GOT3 (cell line): ENCODE measurements at regions not wholly inside any gene's neighbourhood (a gene's known extent, or its start where the extent isn't known, plus 50 kb on each side); places are given as distances from the start of the nearest gene placed in this dataset.
"Not testable (repeated sequence)": the region's sequence is repeated elsewhere in the genome, so short reads cannot be mapped to it uniquely, and the experiment has no call there.

Experiments
- DNase-seq: peaks from one replicate; lab custom pipeline; 2025; ENCODE audit warnings: mixed read lengths; lab: John Stamatoyannopoulos, UW

- no peak for DNase-seq
Observed at GRCh38 chr20:22819112-22819511, 216.0 kb upstream of the SSTR4 start.

GRCh38 chr20:22819784-22820183 lies 215.3 kb upstream of the SSTR4 start:
- no peak for DNase-seq

DNA sequence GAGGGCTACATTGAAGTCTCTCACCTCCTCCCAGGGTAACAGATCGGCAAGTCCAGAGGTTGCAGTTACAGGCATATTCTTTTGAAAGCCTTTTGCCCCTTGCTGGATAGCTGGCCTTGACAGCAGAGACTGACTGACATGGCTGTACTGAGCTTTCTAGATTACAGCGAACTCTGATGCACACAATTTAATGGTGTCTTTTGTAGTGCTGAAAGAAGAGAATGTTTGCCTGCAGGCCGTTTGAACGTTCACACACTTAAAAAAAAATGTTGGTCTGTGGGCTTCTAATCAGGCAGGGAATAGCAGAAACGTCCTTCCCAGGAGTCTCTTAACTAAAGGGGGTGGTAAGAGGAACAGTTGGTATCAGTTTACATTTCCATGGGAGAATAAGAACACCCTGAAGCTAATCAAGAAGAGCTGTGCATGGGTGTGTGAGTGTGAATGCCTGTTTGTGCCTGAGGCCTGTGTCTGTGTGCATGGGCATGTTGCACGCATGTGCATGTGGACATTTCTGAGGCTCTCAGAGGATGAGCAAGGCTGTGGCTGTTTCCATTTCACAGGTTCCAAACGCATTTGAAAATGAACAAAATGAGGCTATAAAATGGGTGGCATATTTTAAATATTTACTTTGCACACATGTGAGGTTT lies 213.9 kb upstream of the SSTR4 start:
- DNase-seq, result no peak

DNA sequence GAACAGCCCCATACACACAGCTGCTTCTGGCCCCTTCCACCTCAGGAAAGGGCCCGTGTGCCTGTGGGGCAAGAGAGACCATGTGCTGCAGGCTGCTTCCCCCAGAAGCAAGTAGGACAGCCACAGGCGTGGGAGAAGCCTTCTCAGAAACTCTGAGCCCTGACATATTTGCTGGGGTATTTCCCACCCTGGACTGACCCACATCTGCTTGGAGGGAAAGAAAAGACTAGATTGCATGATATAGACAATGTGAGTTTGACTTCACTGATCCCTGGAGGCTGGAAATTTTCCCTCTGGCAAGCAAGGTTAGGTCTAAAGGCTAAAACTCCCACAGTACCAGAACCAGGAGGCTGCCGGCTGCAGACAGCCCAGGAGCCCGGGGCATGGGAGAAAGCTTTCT lies 213.3 kb upstream of the SSTR4 start:
- no peak for DNase-seq

GRCh38 chr20:22823119-22823518 lies 212.0 kb upstream of the SSTR4 start:
- DNase-seq, result no peak

- no peak for DNase-seq
Observed at GRCh38 chr20:22824077-22824476, 211.0 kb upstream of the SSTR4 start.

DNA sequence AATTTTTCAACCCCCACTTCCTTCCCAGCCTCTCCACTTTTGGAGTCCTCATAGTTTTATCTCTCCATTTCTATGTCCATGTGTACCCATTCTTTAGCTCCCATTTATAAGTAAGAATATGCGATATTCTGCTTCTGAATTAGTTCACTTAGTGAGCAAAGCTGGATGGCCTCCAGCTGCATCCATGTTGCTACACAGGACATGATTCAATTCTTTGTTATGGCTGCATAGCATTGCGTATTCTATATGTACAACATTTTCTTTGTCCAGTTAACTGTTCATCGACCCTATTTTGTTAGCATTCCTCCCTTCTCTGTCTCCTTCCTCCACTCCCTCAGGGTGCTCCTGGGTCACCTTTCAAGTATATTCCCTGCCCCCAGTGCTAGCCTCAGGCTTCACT lies 210.0 kb upstream of the SSTR4 start:
- DNase-seq, result no peak

DNA sequence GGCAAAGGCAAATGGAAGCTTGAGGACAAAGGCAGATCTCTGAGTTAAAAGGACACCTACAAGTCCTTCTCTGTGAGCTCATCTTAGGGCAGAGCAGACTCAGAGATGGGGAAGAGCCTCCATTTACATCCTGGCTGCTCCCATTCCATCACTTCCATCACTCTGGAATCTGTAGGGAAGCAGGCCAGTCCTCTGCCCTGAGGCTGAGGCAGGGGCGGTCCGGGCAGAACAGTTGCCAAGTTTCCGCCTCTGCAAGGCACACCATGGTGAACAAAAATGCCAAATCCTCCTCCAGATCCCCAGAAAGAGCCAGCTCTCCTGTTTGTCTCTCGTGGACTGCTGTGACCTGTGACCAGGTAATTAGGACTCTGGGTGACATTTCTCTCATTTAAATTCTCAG lies 209.6 kb upstream of the SSTR4 start:
- DNase-seq, result no peak

DNA sequence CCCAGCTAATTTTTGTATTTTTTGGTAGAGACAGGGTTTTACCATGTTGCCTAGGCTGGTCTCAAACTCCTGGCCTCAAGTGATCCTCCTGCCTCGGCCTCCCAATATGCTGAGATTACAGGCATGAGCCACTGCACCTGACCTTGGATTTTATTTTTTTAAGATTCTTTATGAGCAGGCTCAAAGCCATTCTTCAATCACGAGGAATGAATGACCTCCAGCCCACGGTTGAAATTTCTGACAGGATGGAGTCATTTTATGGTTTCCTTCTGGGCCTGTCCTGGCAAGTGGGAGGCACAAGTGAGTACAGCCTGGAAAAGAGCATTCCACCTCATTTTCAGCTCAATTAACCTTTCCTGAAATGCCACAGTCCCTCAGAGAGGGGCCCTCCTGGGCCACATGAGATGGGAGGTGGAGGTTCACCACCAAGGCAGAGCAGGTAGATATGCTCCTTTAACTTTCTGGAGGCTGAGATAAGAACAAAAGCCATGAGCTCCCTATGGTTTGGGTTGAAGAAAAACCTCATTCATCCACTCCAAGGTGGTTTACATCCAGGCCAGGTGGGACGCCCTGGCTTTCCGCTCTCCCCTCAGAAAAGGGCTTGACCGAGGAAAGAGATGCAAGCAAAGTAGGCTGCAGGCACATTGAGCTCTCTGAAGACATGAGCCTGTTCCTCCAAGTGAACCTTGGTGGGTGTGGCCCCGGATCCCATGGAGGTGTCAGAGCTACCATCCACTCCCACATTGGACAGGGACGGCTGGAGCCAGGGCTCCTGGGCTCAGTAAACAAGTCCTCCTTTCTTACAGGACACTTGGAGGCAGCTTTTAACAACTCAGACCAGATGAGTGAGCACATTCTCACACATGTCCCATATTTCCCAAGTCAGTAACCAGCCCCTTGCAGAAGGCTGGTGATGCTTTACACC lies 208.5 kb upstream of the SSTR4 start:
- no peak for DNase-seq

DNA sequence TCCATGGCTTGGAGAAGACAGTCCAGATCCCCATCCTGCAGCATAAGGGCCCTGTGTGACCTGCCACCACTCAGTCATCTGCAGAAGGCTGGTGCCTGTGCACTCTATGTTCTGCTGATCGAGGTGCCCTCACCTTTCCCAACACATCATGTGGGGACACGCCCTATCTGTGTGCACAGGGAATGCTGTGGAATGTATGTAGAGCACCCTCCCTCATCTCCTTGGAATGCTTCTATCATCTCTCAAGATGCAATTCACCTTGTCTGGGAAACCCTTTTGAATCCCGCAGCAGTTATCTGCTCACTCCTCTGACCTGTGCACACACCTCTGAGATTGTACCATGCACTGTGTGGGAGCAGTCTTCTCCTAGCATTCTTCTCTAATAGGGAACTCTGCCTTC lies 207.2 kb upstream of the SSTR4 start:
- no peak for DNase-seq

- DNase-seq, result no peak
Observed at GRCh38 chr20:22829356-22829755, 205.8 kb upstream of the SSTR4 start.

- DNase-seq, result no peak
Observed at GRCh38 chr20:22830138-22830537, 205.0 kb upstream of the SSTR4 start.

- not testable (repeated sequence) for DNase-seq
Observed at GRCh38 chr20:22830715-22831114, 204.4 kb upstream of the SSTR4 start.

- DNase-seq, result no peak
Observed at GRCh38 chr20:22833851-22834250, 201.3 kb upstream of the SSTR4 start.

GRCh38 chr20:22834651-22835256 lies 200.4 kb upstream of the SSTR4 start:
- no peak for DNase-seq

DNA sequence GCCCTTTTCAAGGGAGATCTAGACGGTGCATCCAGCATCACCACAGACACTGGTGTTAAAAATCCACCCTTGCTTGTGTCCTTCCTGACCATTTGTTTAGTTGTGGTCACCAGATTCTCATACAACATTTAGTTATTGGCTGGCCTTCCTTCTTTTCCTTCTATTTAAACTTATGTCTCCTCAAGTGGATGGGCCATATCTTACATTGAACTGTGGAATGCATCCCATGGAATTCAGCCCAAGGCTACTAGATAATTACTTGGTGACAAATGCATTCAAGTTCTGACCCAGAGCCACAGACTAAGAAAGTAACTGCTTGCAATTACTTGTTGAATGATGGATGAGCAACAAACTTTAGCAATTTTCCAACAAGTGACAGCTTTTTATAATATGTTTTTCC lies 198.9 kb upstream of the SSTR4 start:
- DNase-seq, result no peak

- DNase-seq, result no peak
Observed at GRCh38 chr20:22836877-22837276, 198.2 kb upstream of the SSTR4 start.

DNA sequence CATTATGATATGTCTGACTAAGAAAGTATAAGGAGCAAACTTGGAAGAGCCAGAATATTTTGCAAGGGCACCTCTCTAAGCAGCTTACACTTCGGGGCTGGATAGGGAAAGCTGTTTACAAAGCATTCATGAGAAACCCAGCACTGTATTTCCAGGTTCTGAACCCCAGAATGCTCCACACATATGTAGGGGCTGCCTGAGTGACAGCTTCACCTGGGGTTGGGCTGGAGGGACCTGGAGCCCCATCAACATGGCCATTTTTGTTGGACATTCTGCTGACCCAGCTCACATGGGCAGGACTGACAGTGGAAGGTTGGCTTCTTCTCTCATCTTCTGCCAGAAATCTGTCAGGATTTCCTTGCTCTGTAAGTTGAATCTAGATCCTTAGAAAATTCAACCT lies 197.1 kb upstream of the SSTR4 start:
- DNase-seq, result no peak

GRCh38 chr20:22841846-22842245 lies 193.3 kb upstream of the SSTR4 start:
- DNase-seq, result no peak

GRCh38 chr20:22842793-22843192 lies 192.3 kb upstream of the SSTR4 start:
- DNase-seq, result no peak

DNA sequence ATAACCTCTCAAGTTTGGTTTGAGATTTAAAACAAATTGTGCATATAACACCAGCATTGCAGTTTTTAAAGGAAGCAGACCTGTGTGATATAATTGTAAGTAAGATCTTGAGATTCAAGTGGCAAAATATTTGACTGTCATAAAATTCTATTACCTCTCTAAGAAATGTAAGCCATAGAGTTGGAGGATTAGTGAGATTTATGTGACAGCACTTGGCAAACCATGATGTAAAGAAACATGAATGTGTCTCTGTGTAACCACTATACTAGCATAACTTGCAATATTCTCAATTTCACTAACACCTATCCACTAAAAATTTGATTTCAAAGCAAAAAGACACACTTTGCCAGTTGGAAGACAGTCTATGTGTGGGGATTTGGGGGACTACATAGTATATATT lies 190.2 kb upstream of the SSTR4 start:
- no peak for DNase-seq

DNA sequence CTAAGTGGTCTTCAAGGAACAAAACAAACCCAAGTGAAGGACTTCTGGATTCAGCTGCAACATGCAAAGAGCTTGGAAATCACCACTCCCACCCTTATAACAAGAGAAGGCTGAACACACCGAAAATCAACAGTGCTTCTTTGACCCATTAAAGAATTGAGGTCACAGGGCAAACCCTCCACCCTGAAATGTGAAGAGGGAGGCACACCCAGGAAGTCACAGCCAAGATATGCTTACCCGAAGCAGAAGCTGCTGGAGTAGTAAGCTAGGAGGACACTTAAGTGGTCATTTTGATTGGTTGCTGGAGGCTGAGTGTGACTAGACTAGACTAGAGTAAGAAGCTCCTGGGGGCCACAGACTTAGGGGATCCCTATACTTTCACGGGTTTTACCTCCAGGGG lies 188.2 kb upstream of the SSTR4 start:
- no peak for DNase-seq

GRCh38 chr20:22848364-22848763 lies 186.7 kb upstream of the SSTR4 start:
- no peak for DNase-seq
